ENCODE measurements at regions not wholly inside any gene's neighbourhood (a gene's known extent, or its start where the extent isn't known, plus 50 kb on each side); places are given as distances from the start of the nearest gene placed in this dataset.
"Not testable (repeated sequence)": the region's sequence is repeated elsewhere in the genome, so short reads cannot be mapped to it uniquely, and the experiment has no call there.

- H3K4me3 ChIP-seq, result no peak overlapping the region
- intact Hi-C loops (cut with DNase I), result no loop called here
These were observed 919.8 kb upstream of the SLITRK1 start for GRCh38 chr13:84802073-84802472.

GRCh38 chr13:84784443-84785153 is 902.3 kb upstream of the SLITRK1 start:
- Histone ChIP-seq H3K4me3 (no peak overlapping the region), H3K27me3 (ENCODE audit: insufficient read depth in 3 of 3, low read length in 2 of 3) (no peaks in the 10 kb centered on the region), H3K36me3 (ENCODE audit: insufficient read depth in 1 of 2, low read depth in 1 of 2) (no peaks in the 10 kb centered on the region), H3K9me3 (no peaks in the 10 kb centered on the region), H3K27ac (no peak overlapping the region), H3K4me1 (no peaks in the 10 kb centered on the region)
- ATAC-seq, result no peak
- intact Hi-C loops (cut with DNase I), result no loop called here
- DNase-seq, result no peak
- TF ChIP-seq, protein P1, sequence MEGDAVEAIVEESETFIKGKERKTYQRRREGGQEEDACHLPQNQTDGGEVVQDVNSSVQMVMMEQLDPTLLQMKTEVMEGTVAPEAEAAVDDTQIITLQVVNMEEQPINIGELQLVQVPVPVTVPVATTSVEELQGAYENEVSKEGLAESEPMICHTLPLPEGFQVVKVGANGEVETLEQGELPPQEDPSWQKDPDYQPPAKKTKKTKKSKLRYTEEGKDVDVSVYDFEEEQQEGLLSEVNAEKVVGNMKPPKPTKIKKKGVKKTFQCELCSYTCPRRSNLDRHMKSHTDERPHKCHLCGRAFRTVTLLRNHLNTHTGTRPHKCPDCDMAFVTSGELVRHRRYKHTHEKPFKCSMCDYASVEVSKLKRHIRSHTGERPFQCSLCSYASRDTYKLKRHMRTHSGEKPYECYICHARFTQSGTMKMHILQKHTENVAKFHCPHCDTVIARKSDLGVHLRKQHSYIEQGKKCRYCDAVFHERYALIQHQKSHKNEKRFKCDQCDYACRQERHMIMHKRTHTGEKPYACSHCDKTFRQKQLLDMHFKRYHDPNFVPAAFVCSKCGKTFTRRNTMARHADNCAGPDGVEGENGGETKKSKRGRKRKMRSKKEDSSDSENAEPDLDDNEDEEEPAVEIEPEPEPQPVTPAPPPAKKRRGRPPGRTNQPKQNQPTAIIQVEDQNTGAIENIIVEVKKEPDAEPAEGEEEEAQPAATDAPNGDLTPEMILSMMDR (IDR thresholded peaks at IDR 0.05), result no peak
- WGBS, 3 donors, result 54 to 78% (median 71%) methylated on average over 1 of the region's 1 CpG

More at GRCh38 chr13:84802073-84802472, 919.8 kb upstream of the SLITRK1 start:
- no peak overlapping the region for H3K27ac ChIP-seq
- no peak for ATAC-seq
- H3K4me1 ChIP-seq, result no peaks in the 10 kb centered on the region
- no peaks in the 10 kb centered on the region for H3K27me3 ChIP-seq (ENCODE audit: insufficient read depth in 3 of 3, low read length in 2 of 3)
- no peak for DNase-seq
- no peaks in the 10 kb centered on the region for H3K9me3 ChIP-seq
- TF ChIP-seq, protein P1 (IDR thresholded peaks at IDR 0.05), result no peak
- H3K36me3 ChIP-seq (ENCODE audit: insufficient read depth in 1 of 2, low read depth in 1 of 2), result no peaks in the 10 kb centered on the region

GRCh38 chr13:84777316-84777715 is 895.0 kb upstream of the SLITRK1 start:
- no peak for DNase-seq
- ATAC-seq, result no peak
- H3K4me3 ChIP-seq, result no peak overlapping the region

DNA sequence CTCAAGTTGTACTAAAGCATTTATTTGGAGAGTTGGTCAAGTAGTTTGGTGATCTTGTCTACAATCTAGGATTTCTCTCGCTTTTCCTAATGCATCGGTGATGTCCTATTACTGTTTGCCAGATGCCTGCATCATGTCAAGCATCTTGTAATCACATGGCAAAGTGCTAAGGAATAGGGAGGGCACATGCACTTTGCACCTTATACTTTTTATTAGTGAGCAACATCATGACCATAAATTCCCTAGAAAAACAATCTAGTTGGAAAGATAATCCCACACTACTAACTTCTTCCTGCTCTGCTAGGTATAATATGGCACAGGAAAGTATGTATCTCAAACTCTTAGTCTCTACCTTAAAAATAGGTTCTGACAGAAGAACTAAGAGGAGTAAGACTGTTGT is 894.3 kb upstream of the SLITRK1 start:
- H3K36me3 ChIP-seq (ENCODE audit: insufficient read depth in 1 of 2, low read depth in 1 of 2), result no peaks in the 10 kb centered on the region
- no peaks in the 10 kb centered on the region for H3K27me3 ChIP-seq (ENCODE audit: insufficient read depth in 3 of 3, low read length in 2 of 3)
- H3K4me1 ChIP-seq, result no peaks in the 10 kb centered on the region
- DNase-seq (no peak), ATAC-seq (no peak)
- intact Hi-C loops (cut with DNase I), result no loop called here
- no peak overlapping the region for H3K4me3 ChIP-seq
- TF ChIP-seq, protein P1 (IDR thresholded peaks at IDR 0.05), result no peak
- H3K9me3 ChIP-seq, result no peaks in the 10 kb centered on the region
- WGBS, 3 donors, result 82 to 96% (median 88%) methylated on average over 2 of the region's 2 CpGs
- H3K27ac ChIP-seq, result no peak overlapping the region

More at GRCh38 chr13:84777316-84777715, 895.0 kb upstream of the SLITRK1 start:
- WGBS, 3 donors, result 72 to 79% (median 76%) methylated on average over 4 of the region's 4 CpGs
- no peaks in the 10 kb centered on the region for H3K36me3 ChIP-seq (ENCODE audit: insufficient read depth in 1 of 2, low read depth in 1 of 2)
- intact Hi-C loops (cut with DNase I), result no loop called here
- H3K27ac ChIP-seq, result no peak overlapping the region
- TF ChIP-seq, protein P1 (IDR thresholded peaks at IDR 0.05), result no peak
- H3K4me1 ChIP-seq, result no peaks in the 10 kb centered on the region
- H3K27me3 ChIP-seq (ENCODE audit: insufficient read depth in 3 of 3, low read length in 2 of 3), result no peaks in the 10 kb centered on the region
- no peaks in the 10 kb centered on the region for H3K9me3 ChIP-seq

GRCh38 chr13:84775920-84776319 is 893.6 kb upstream of the SLITRK1 start:
- 69 to 80% (median 76%) methylated on average over 9 of the region's 9 CpGs for WGBS, 3 donors

More at GRCh38 chr13:84775920-84776319, 893.6 kb upstream of the SLITRK1 start:
- intact Hi-C loops (cut with DNase I); DNase-seq; H3K36me3 ChIP-seq (ENCODE audit: insufficient read depth in 1 of 2, low read depth in 1 of 2); ATAC-seq; H3K4me3 ChIP-seq; H3K27ac ChIP-seq; H3K9me3 ChIP-seq; H3K4me1 ChIP-seq; H3K27me3 ChIP-seq (ENCODE audit: insufficient read depth in 3 of 3, low read length in 2 of 3): not testable (repeated sequence)
